Mucosa of gallbladder (tissue), 1 donor: ENCODE measurements at regions not wholly inside any gene's neighbourhood (a gene's known extent, or its start where the extent isn't known, plus 50 kb on each side); places are given as distances from the start of the nearest gene placed in this dataset.
"Not testable (repeated sequence)": the region's sequence is repeated elsewhere in the genome, so short reads cannot be mapped to it uniquely, and the experiment has no call there.

Experiments used
- DNase-seq: peaks from one replicate; pipeline ENCODE4 v3.0.0-alpha.2; 2020; ENCODE audit warnings: low spot score
- donor health status: DM: no; HTN: no; CAD: no.

- DNase-seq = no peak
Measured at GRCh38 chr4:53716471-53717063, 125.3 kb upstream of the LNX1 start.

- DNase-seq = no peak
Measured at GRCh38 chr4:53716011-53716410, 124.7 kb upstream of the LNX1 start.

- DNase-seq = no peak
Measured at GRCh38 chr4:53714236-53715140, 123.2 kb upstream of the LNX1 start.

GRCh38 chr4:53713767-53714166 is 122.5 kb upstream of the LNX1 start:
- no peak for DNase-seq

GRCh38 chr4:53713296-53713695 is 122.0 kb upstream of the LNX1 start:
- no peak for DNase-seq

- DNase-seq = no peak
Measured at GRCh38 chr4:53712408-53713020, 121.2 kb upstream of the LNX1 start.

GRCh38 chr4:53711926-53712325 is 120.6 kb upstream of the LNX1 start:
- DNase-seq = no peak

- no peak for DNase-seq
Measured at GRCh38 chr4:53709693-53710092, 118.4 kb upstream of the LNX1 start.

GRCh38 chr4:53707491-53707890 is 116.2 kb upstream of the LNX1 start:
- DNase-seq = no peak

- peak; percentile 15 for DNase-seq
Measured at GRCh38 chr4:53706422-53707032, 115.2 kb upstream of the LNX1 start.

- DNase-seq = no peak
Measured at GRCh38 chr4:53705972-53706371, 114.7 kb upstream of the LNX1 start.

GRCh38 chr4:53705151-53705764 is 114.0 kb upstream of the LNX1 start:
- DNase-seq = no peak

GRCh38 chr4:53704329-53704728 is 113.0 kb upstream of the LNX1 start:
- no peak for DNase-seq

- DNase-seq = no peak
Measured at GRCh38 chr4:53703267-53703655, 112.0 kb upstream of the LNX1 start.

GRCh38 chr4:53702334-53703266 is 111.3 kb upstream of the LNX1 start:
- peak; percentile 82 for DNase-seq

GRCh38 chr4:53701260-53701659 is 110.0 kb upstream of the LNX1 start:
- DNase-seq = not testable (repeated sequence)

GRCh38 chr4:53699310-53699709 is 108.0 kb upstream of the LNX1 start:
- not testable (repeated sequence) for DNase-seq

GRCh38 chr4:53697016-53697685 is 105.9 kb upstream of the LNX1 start:
- no peak for DNase-seq

GRCh38 chr4:53695540-53696463 is 104.5 kb upstream of the LNX1 start:
- DNase-seq = no peak
